ENCODE measurements at regions not wholly inside any gene's neighbourhood (a gene's known extent, or its start where the extent isn't known, plus 50 kb on each side); places are given as distances from the start of the nearest gene placed in this dataset.

- TF ChIP-seq ZNF384 (IDR thresholded peaks at IDR 0.05; ENCODE audit: borderline replicate concordance, low read depth, low read length) (no peak), SP1 (IDR thresholded peaks at IDR 0.05; ENCODE audit: low read depth, low read length) (peak; percentile 19), NBN (IDR thresholded peaks at IDR 0.05) (peak; percentile 81), CHD2 (IDR thresholded peaks at IDR 0.05; ENCODE audit: borderline replicate concordance, low read depth, low read length) (peak; percentile 67; the same call in 1 of the 2 replicates), CREB1 (IDR thresholded peaks at IDR 0.05; ENCODE audit: low read depth) (0 out of 2 replicates have a peak, but pooled peaks have one; percentile 37), POLR2AphosphoS5 (IDR thresholded peaks at IDR 0.05; ENCODE audit: low read length) (peak; percentile 69), MEF2B (IDR thresholded peaks at IDR 0.05; ENCODE audit: partially characterized antibody, poor library complexity, severe bottlenecking) (peak; percentile 84), EED (IDR thresholded peaks at IDR 0.05; ENCODE audit: low read depth) (peak; percentile 80), POU2F2 (IDR thresholded peaks at IDR 0.05; ENCODE audit: borderline replicate concordance, low read depth, low read length) (peak; percentile 7; the same call in 1 of the 3 replicates), REST (IDR thresholded peaks at IDR 0.05; ENCODE audit: low read depth, low read length) (no peak), ESRRA (IDR thresholded peaks at IDR 0.05; ENCODE audit: low read length) (no peak), TCF3 (IDR thresholded peaks at IDR 0.05; ENCODE audit: borderline replicate concordance, insufficient read depth, low read depth, low read length) (0 out of 2 replicates have a peak, but pooled peaks have one; percentile 42), ETV6 (conservative IDR thresholded peaks at IDR 0.05 in 1 of 2, IDR thresholded peaks at IDR 0.05 in 1 of 2; ENCODE audit: borderline replicate concordance in 1 of 2, low read depth in 1 of 2) (peak in 1 of 2 experiments; percentile 47; a peak in 2 of 4 replicates), MLLT1 (IDR thresholded peaks at IDR 0.05) (0 out of 2 replicates have a peak, but pooled peaks have one; percentile 27)
- TF ChIP-seq, protein P1, sequence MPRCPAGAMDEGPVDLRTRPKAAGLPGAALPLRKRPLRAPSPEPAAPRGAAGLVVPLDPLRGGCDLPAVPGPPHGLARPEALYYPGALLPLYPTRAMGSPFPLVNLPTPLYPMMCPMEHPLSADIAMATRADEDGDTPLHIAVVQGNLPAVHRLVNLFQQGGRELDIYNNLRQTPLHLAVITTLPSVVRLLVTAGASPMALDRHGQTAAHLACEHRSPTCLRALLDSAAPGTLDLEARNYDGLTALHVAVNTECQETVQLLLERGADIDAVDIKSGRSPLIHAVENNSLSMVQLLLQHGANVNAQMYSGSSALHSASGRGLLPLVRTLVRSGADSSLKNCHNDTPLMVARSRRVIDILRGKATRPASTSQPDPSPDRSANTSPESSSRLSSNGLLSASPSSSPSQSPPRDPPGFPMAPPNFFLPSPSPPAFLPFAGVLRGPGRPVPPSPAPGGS (IDR thresholded peaks at IDR 0.05; ENCODE audit: borderline replicate concordance, insufficient read depth, low read depth, low read length, poor library complexity, severe bottlenecking), result peak; percentile 14
Measured at GRCh38 chr21:33976082-33977016, 60.7 kb upstream of the ATP5PO start (continued).

Data from GM12878 (cell line).